Activated CD8-positive, alpha-beta memory T cell treated with anti-CD3 and anti-CD28 coated beads for 36 hours (primary cell): ENCODE measurements at regions not wholly inside any gene's neighbourhood (a gene's known extent, or its start where the extent isn't known, plus 50 kb on each side); places are given as distances from the start of the nearest gene placed in this dataset.

Source experiments
- CTCF ChIA-PET: fragments of 350-600 bp; sonication (Branson Sonifier 250); formaldehyde crosslinking; loops from one replicate; lab custom pipeline; 2021; ENCODE audit warnings: antibody characterized with exemption; lab: Charles Lee
- POLR2A ChIA-PET: fragments of 350-600 bp; sonication (Branson Sonifier 250); formaldehyde crosslinking; loops from one replicate; lab custom pipeline; 2021; ENCODE audit warnings: antibody characterized with exemption; lab: Charles Lee

GRCh38 chr20:40766790-40767614, 78.0 kb upstream of the MAFB start:
- POLR2A ChIA-PET, result no interaction called here
- CTCF ChIA-PET, result no interaction called here

GRCh38 chr20:40767615-40767924, 78.5 kb upstream of the MAFB start:
- CTCF ChIA-PET, result no interaction called here
- POLR2A ChIA-PET, result no interaction called here

GRCh38 chr20:40768105-40768504, 79.1 kb upstream of the MAFB start:
- ChIA-PET POLR2A (no interaction called here), CTCF (no interaction called here)

GRCh38 chr20:40769677-40770285, 80.7 kb upstream of the MAFB start:
- ChIA-PET CTCF (interaction anchor here (0.6 kb wide), 2 partner anchors 939 to 1512 kb away, joined by 3 read pairs; no protein-coding TSS in a partner anchor), POLR2A (no interaction called here)

GRCh38 chr20:40770564-40771307, 81.7 kb upstream of the MAFB start:
- CTCF ChIA-PET, result no interaction called here

GRCh38 chr20:40771308-40771610, 82.2 kb upstream of the MAFB start:
- POLR2A ChIA-PET, result no interaction called here
- CTCF ChIA-PET, result no interaction called here

More at GRCh38 chr20:40770564-40771307, 81.7 kb upstream of the MAFB start:
- POLR2A ChIA-PET, result no interaction called here

- ChIA-PET CTCF (interaction anchor here (1.2 kb wide), 1 partner anchor 191 kb away, joined by 5 read pairs; no protein-coding TSS in a partner anchor), POLR2A (no interaction called here)
Measured at GRCh38 chr20:40771848-40772511, 82.9 kb upstream of the MAFB start.

GRCh38 chr20:40773376-40773775, 84.3 kb upstream of the MAFB start:
- ChIA-PET CTCF (no interaction called here), POLR2A (no interaction called here)

- ChIA-PET POLR2A (no interaction called here), CTCF (no interaction called here)
Measured at GRCh38 chr20:40774252-40774651, 85.2 kb upstream of the MAFB start.

- ChIA-PET CTCF (no interaction called here), POLR2A (no interaction called here)
Measured at GRCh38 chr20:40775561-40776146, 86.6 kb upstream of the MAFB start.

- POLR2A ChIA-PET, result no interaction called here
- CTCF ChIA-PET, result interaction anchor here (0.9 kb wide), 1 partner anchor 187 kb away, joined by 3 read pairs; no protein-coding TSS in a partner anchor
Measured at GRCh38 chr20:40776466-40777457, 87.7 kb upstream of the MAFB start.

- POLR2A ChIA-PET, result no interaction called here
- CTCF ChIA-PET, result no interaction called here
Measured at GRCh38 chr20:40777653-40778052, 88.6 kb upstream of the MAFB start.

- POLR2A ChIA-PET, result no interaction called here
- CTCF ChIA-PET, result no interaction called here
Measured at GRCh38 chr20:40778894-40779496, 90.0 kb upstream of the MAFB start.

GRCh38 chr20:40781327-40782042, 92.4 kb upstream of the MAFB start:
- CTCF ChIA-PET, result no interaction called here
- POLR2A ChIA-PET, result no interaction called here

- ChIA-PET CTCF (no interaction called here), POLR2A (no interaction called here)
Measured at GRCh38 chr20:40782043-40782368, 93.0 kb upstream of the MAFB start.

- ChIA-PET CTCF (no interaction called here), POLR2A (no interaction called here)
Measured at GRCh38 chr20:40785346-40785745, 96.3 kb upstream of the MAFB start.

- CTCF ChIA-PET, result no interaction called here
- POLR2A ChIA-PET, result no interaction called here
Measured at GRCh38 chr20:40786336-40786735, 97.3 kb upstream of the MAFB start.

GRCh38 chr20:40787941-40788340, 98.9 kb upstream of the MAFB start:
- CTCF ChIA-PET, result no interaction called here

More at GRCh38 chr20:40787941-40788340, 98.9 kb upstream of the MAFB start:
- POLR2A ChIA-PET, result no interaction called here
